Hepatocyte (in vitro differentiated cells): ENCODE measurements at regions not wholly inside any gene's neighbourhood (a gene's known extent, or its start where the extent isn't known, plus 50 kb on each side); places are given as distances from the start of the nearest gene placed in this dataset.

Experiments used
- EZH2phosphoT487 ChIP-seq: fragments of 200-600 bp; sonication (generic); IDR thresholded peaks from one replicate; pipeline ENCODE4 v1.6.1; 2018; ENCODE audit warnings: antibody characterized with exemption, mild to moderate bottlenecking, low read depth, moderate library complexity; ENCODE audit not compliant: unreplicated experiment, severe bottlenecking
- TF ChIP-seq, protein P1 (sequence below): fragments of 200-600 bp; sonication (generic); IDR thresholded peaks from 2 replicates; pipeline ENCODE4 v1.5.1; 2016; ENCODE audit warnings: antibody characterized with exemption, mild to moderate bottlenecking; ENCODE audit not compliant: poor library complexity

DNA sequence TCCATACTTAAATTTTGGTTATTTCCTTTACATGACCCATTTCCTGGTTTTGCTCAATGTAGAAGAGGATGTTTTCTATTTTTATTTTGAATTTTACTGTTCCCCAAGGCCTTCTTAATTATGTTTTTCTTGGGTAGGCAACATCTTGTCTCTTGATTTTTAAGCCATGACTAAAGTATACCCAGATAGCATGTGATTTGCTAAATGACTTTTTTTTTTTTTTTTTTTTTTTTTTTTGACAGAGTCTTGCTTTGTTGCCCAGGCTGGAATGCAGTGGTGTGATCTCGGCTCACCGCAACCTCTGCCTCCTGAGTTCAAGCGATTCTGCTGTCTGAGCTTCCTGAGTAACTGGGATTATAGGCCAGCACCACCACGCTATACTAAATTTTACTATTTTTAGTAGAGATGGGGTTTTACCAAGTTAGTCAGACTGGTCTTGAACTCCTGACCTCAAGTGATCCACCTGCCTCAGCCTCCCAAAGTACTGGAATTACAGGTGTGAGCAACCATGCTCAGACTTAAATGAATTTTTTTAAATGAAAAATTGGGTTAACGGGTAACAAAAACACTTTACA, 198.6 kb upstream of the DAB2 start:
- TF ChIP-seq, protein P1, sequence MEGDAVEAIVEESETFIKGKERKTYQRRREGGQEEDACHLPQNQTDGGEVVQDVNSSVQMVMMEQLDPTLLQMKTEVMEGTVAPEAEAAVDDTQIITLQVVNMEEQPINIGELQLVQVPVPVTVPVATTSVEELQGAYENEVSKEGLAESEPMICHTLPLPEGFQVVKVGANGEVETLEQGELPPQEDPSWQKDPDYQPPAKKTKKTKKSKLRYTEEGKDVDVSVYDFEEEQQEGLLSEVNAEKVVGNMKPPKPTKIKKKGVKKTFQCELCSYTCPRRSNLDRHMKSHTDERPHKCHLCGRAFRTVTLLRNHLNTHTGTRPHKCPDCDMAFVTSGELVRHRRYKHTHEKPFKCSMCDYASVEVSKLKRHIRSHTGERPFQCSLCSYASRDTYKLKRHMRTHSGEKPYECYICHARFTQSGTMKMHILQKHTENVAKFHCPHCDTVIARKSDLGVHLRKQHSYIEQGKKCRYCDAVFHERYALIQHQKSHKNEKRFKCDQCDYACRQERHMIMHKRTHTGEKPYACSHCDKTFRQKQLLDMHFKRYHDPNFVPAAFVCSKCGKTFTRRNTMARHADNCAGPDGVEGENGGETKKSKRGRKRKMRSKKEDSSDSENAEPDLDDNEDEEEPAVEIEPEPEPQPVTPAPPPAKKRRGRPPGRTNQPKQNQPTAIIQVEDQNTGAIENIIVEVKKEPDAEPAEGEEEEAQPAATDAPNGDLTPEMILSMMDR = no peak
- no peak for TF ChIP-seq EZH2phosphoT487
